Hepatocyte (in vitro differentiated cells): ENCODE measurements at regions not wholly inside any gene's neighbourhood (a gene's known extent, or its start where the extent isn't known, plus 50 kb on each side); places are given as distances from the start of the nearest gene placed in this dataset.

Experiments used
- CTCF ChIP-seq: fragments of 200-600 bp; sonication (generic); IDR thresholded peaks from 2 replicates; pipeline ENCODE4 v1.5.1; 2016; ENCODE audit warnings: antibody characterized with exemption, mild to moderate bottlenecking; ENCODE audit not compliant: poor library complexity
- EZH2 ChIP-seq: fragments of 200-600 bp; sonication (generic); IDR thresholded peaks from 2 replicates; pipeline ENCODE4 v1.6.1; 2016; ENCODE audit warnings: antibody characterized with exemption, mild to moderate bottlenecking, borderline replicate concordance
- EZH2phosphoT487 ChIP-seq: fragments of 200-600 bp; sonication (generic); IDR thresholded peaks from one replicate; pipeline ENCODE4 v1.6.1; 2018; ENCODE audit warnings: antibody characterized with exemption, mild to moderate bottlenecking, low read depth, moderate library complexity; ENCODE audit not compliant: unreplicated experiment, severe bottlenecking

- no peak for TF ChIP-seq CTCF
- no peak for TF ChIP-seq EZH2
- no peak for TF ChIP-seq EZH2phosphoT487
Observed at GRCh38 chr19:28469544-28469943, 743.4 kb downstream of the UQCRFS1 start.
